ENCODE measurements at regions not wholly inside any gene's neighbourhood (a gene's known extent, or its start where the extent isn't known, plus 50 kb on each side); places are given as distances from the start of the nearest gene placed in this dataset.
"Not testable (repeated sequence)": the region's sequence is repeated elsewhere in the genome, so short reads cannot be mapped to it uniquely, and the experiment has no call there.

- H3K4me3 ChIP-seq (ENCODE audit: low read depth, low read length) = no peak overlapping the region
- DNase-seq (ENCODE audit: low read depth) = no peak
These were observed 129.2 kb downstream of the HHIPL2 start for GRCh38 chr1:222418654-222419053.

GRCh38 chr1:222417264-222417663 is 130.6 kb downstream of the HHIPL2 start:
- no peak overlapping the region for H3K4me3 ChIP-seq (ENCODE audit: low read depth, low read length)
- no peak for DNase-seq (ENCODE audit: low read depth)

- no peak for DNase-seq (ENCODE audit: low read depth)
- no peak overlapping the region for H3K4me3 ChIP-seq (ENCODE audit: low read depth, low read length)
These were observed 131.7 kb downstream of the HHIPL2 start for GRCh38 chr1:222416001-222416791.

- no peak overlapping the region for H3K4me3 ChIP-seq (ENCODE audit: low read depth, low read length)
- no peak for DNase-seq (ENCODE audit: low read depth)
These were observed 132.5 kb downstream of the HHIPL2 start for GRCh38 chr1:222415441-222415840.

GRCh38 chr1:222413991-222414549 is 133.8 kb downstream of the HHIPL2 start:
- DNase-seq (ENCODE audit: low read depth) = no peak
- H3K4me3 ChIP-seq (ENCODE audit: low read depth, low read length) = no peak overlapping the region

- H3K4me3 ChIP-seq (ENCODE audit: low read depth, low read length) = no peak overlapping the region
- DNase-seq (ENCODE audit: low read depth) = no peak
These were observed 134.5 kb downstream of the HHIPL2 start for GRCh38 chr1:222413436-222413835.

- no peak for DNase-seq (ENCODE audit: low read depth)
- no peak overlapping the region for H3K4me3 ChIP-seq (ENCODE audit: low read depth, low read length)
These were observed 143.2 kb downstream of the HHIPL2 start for GRCh38 chr1:222404710-222405109.

GRCh38 chr1:222399197-222399596 is 148.7 kb downstream of the HHIPL2 start:
- DNase-seq (ENCODE audit: low read depth) = no peak
- no peak overlapping the region for H3K4me3 ChIP-seq (ENCODE audit: low read depth, low read length)

GRCh38 chr1:222394224-222394623 is 153.7 kb downstream of the HHIPL2 start:
- no peak for DNase-seq (ENCODE audit: low read depth)
- H3K4me3 ChIP-seq (ENCODE audit: low read depth, low read length) = no peak overlapping the region

GRCh38 chr1:222392556-222392955 is 155.3 kb downstream of the HHIPL2 start:
- no peak overlapping the region for H3K4me3 ChIP-seq (ENCODE audit: low read depth, low read length)
- no peak for DNase-seq (ENCODE audit: low read depth)

GRCh38 chr1:222390181-222390580 is 157.7 kb downstream of the HHIPL2 start:
- no peak overlapping the region for H3K4me3 ChIP-seq (ENCODE audit: low read depth, low read length)
- no peak for DNase-seq (ENCODE audit: low read depth)

GRCh38 chr1:222387007-222387814 is 160.7 kb downstream of the HHIPL2 start:
- no peak for DNase-seq (ENCODE audit: low read depth)

GRCh38 chr1:222385955-222386354 is 161.9 kb downstream of the HHIPL2 start:
- H3K4me3 ChIP-seq (ENCODE audit: low read depth, low read length) = no peak overlapping the region
- DNase-seq (ENCODE audit: low read depth) = no peak

More at GRCh38 chr1:222387007-222387814, 160.7 kb downstream of the HHIPL2 start:
- H3K4me3 ChIP-seq (ENCODE audit: low read depth, low read length) = no peak overlapping the region

GRCh38 chr1:222385262-222385661 is 162.6 kb downstream of the HHIPL2 start:
- no peak overlapping the region for H3K4me3 ChIP-seq (ENCODE audit: low read depth, low read length)

GRCh38 chr1:222384531-222384930 is 163.4 kb downstream of the HHIPL2 start:
- no peak overlapping the region for H3K4me3 ChIP-seq (ENCODE audit: low read depth, low read length)
- DNase-seq (ENCODE audit: low read depth) = no peak

More at GRCh38 chr1:222385262-222385661, 162.6 kb downstream of the HHIPL2 start:
- no peak for DNase-seq (ENCODE audit: low read depth)

- no peak for DNase-seq (ENCODE audit: low read depth)
- no peak overlapping the region for H3K4me3 ChIP-seq (ENCODE audit: low read depth, low read length)
These were observed 165.7 kb downstream of the HHIPL2 start for GRCh38 chr1:222382171-222382570.

GRCh38 chr1:222377428-222378088 is 170.3 kb downstream of the HHIPL2 start:
- no peak overlapping the region for H3K4me3 ChIP-seq (ENCODE audit: low read depth, low read length)
- no peak for DNase-seq (ENCODE audit: low read depth)

- DNase-seq (ENCODE audit: low read depth); H3K4me3 ChIP-seq (ENCODE audit: low read depth, low read length): not testable (repeated sequence)
These were observed 171.1 kb downstream of the HHIPL2 start for GRCh38 chr1:222376791-222377190.

GRCh38 chr1:222375701-222376100 is 172.2 kb downstream of the HHIPL2 start:
- DNase-seq (ENCODE audit: low read depth) = no peak
- H3K4me3 ChIP-seq (ENCODE audit: low read depth, low read length) = no peak overlapping the region
